ENCODE measurements at regions not wholly inside any gene's neighbourhood (a gene's known extent, or its start where the extent isn't known, plus 50 kb on each side); places are given as distances from the start of the nearest gene placed in this dataset.

DNA sequence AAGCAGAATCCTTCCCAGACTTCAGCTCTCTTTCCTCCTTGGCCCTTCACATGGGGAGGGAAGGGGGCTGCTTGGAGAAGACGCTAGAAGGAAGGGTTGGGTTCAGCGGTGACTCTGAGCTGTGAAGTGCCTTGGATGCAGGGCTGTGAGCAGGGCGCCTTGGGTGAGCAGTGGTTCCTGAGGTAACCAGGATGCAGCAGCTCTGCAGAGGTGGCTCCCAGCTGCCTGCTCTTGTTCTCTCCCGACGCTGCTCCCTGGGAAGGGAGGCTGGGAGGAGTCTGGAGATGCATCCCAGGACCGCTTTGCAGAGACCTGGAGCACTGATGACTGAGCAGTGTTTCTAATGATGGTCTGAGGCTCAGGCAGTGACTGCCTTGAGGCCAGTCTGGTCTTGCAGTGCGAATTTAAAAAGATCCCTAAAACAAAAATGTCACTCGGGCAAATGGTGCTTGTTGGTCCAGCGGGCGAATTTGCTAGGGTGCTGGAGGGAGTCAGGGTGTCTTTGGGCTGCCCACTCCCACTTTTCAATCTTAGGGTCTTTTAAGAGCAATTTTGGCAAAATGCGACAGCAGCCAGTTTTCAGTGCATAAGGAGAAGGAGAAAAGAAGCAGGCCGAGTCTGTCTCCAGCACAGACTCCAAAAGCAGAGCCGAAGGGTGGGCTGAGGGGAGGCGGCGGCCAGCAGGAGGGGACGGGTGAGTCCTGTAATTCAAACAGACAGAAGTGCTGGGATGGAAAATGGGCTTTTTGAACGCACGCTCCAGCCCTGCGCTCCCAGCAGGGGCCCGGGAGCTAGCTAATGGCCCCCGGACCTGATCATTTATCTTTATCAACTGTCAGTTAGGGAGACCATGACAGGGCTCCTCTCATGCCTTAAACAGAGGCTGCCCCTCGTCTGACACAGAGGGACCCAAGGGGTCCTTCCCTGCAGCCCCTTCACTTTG is 191.2 kb upstream of the SHH start:
- TF ChIP-seq, protein P1, sequence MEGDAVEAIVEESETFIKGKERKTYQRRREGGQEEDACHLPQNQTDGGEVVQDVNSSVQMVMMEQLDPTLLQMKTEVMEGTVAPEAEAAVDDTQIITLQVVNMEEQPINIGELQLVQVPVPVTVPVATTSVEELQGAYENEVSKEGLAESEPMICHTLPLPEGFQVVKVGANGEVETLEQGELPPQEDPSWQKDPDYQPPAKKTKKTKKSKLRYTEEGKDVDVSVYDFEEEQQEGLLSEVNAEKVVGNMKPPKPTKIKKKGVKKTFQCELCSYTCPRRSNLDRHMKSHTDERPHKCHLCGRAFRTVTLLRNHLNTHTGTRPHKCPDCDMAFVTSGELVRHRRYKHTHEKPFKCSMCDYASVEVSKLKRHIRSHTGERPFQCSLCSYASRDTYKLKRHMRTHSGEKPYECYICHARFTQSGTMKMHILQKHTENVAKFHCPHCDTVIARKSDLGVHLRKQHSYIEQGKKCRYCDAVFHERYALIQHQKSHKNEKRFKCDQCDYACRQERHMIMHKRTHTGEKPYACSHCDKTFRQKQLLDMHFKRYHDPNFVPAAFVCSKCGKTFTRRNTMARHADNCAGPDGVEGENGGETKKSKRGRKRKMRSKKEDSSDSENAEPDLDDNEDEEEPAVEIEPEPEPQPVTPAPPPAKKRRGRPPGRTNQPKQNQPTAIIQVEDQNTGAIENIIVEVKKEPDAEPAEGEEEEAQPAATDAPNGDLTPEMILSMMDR (IDR thresholded peaks at IDR 0.05) = no peak
- Histone ChIP-seq H3K27me3 (peaks cover 0 to 15% of the 10 kb centered on the region in 2 donors), H3K4me1 (no peaks in the 10 kb centered on the region), H3K27ac (no peak overlapping the region), H3K9me3 (no peaks in the 10 kb centered on the region), H3K36me3 (no peaks in the 10 kb centered on the region), H3K4me3 (no peak overlapping the region)
- intact Hi-C loops (cut with DNase I) = no loop called here
- peak in 1 of 4 donors; percentile 57 for DNase-seq
- ATAC-seq = no peak

DNA sequence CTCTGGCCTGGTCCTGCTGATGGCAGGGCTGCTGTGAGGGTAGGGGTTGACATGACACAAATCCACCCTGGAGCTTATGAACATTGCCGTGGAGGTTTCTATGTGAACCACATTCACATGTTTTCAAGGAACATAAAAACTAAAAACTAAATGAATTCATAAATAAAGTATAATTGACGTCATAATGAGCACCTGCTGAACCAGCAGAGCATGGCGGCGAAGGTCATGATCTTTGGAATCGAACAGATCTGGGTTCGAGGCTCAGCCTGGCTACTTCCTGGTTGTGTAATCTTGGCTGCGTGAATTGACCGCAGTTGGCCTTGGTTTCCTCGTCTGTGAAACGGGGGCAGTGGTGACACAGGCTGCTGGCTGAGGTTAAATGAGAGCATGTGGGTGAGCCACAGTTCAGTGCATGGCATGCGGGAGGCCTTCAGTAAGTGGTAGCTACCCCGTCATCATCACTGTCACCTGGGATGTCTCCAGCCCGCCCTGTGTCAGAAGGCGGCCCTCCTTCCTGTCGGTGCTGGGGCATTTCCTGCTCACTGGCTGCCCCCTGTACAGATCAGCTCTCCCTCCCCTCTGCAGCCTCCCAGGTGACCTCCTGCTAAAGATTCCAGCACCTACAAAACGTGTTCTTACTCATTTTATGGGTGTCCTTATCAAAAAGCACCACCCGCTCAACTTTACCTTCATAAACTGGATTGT is 190.3 kb upstream of the SHH start:
- intact Hi-C loops (cut with DNase I) = no loop called here
- no peak overlapping the region for H3K4me3 ChIP-seq
- ATAC-seq = no peak
- no peak overlapping the region for H3K27ac ChIP-seq
- no peaks in the 10 kb centered on the region for H3K9me3 ChIP-seq
- no peaks in the 10 kb centered on the region for H3K36me3 ChIP-seq
- H3K4me1 ChIP-seq = no peaks in the 10 kb centered on the region
- DNase-seq = no peak
- peaks cover 0 to 24% of the 10 kb centered on the region in 2 donors for H3K27me3 ChIP-seq
- TF ChIP-seq, protein P1 (IDR thresholded peaks at IDR 0.05) = no peak

DNA sequence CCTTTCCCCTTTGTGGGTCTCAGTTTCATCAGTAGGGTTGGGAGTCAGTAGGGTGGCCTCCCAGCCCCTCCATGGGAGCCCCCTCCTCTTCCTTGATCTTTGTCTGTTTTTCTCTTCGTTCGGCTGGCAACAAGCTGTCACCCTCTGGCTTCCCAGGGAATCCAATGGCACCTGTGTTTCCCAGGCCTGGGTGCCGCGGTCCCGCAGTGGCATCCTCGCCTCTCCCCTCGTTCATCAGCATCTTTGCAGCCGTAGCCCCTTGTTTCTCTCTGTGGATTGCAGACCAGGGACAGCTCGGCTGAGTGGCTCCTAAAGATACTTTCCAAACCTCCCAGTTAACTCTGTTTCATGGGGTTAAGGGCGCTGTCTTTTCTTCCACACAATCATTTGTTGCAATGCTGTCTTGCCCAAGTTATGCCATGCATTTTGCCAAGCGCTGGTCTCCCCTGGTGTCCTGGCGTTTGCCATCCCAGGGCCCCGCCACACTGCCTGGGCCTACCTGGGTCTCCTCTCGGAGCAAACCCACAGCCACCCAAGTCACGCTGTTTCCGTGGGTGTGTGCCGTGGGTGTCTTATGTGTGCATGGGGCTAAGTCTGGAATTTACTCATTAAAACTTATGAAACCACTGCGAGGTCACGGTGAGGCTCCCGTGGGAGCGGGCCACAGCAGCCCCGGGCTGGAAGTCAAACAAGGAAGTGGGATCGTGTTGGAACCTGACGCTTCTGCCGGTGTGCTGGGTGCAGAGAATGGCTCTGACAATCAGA is 189.4 kb upstream of the SHH start:
- ATAC-seq (no peak), DNase-seq (peak in 1 of 4 donors; percentile 67)
- H3K4me1 ChIP-seq = no peaks in the 10 kb centered on the region
- no peaks in the 10 kb centered on the region for H3K36me3 ChIP-seq
- no peak overlapping the region for H3K27ac ChIP-seq
- TF ChIP-seq, protein P1 (IDR thresholded peaks at IDR 0.05) = no peak
- intact Hi-C loops (cut with DNase I) = no loop called here
- no peaks in the 10 kb centered on the region for H3K9me3 ChIP-seq
- no peak overlapping the region for H3K4me3 ChIP-seq
- peaks cover 0 to 28% of the 10 kb centered on the region in 2 donors for H3K27me3 ChIP-seq

DNA sequence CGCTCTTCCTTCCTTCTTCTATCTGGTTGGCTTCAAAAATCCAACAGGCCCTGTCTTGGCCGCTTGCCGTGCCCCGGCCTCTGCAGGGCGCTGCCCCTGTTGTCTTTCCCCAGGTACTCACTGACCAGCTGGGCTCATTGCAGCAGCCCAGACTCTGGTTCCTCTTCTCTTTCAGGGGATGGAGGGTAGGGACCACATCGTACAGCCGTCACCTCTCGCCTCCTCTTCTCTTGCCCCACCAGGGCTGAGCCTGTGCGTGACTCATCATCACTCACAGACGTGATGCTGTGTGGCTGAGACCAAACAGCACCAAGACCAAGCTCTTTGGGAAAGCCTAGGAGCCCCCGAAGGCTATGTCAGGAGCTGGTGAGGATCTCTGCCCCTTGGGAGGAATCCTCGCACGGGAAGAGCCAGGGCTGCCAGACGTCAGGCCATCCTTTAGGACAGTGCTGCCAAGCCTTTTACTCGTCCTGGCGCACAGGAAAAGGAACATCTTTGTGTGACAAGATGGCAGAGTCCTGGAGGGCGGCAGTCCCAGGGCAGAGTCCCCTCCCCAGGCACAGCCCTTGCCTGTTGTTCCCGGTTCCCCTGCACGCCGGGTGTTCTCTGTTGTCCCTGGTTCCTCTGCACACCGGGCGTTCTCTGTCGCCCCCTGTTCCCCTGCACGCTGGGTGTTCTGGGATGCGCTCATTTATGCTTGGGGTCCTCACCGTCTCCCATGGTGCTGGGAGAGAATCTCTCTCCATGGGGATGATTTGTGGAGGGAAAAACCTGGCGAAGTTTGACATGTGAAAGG is 188.5 kb upstream of the SHH start:
- Histone ChIP-seq H3K36me3 (no peaks in the 10 kb centered on the region), H3K9me3 (no peaks in the 10 kb centered on the region), H3K27me3 (peaks cover 0 to 32% of the 10 kb centered on the region in 2 donors), H3K4me3 (no peak overlapping the region), H3K4me1 (no peaks in the 10 kb centered on the region), H3K27ac (no peak overlapping the region)
- TF ChIP-seq, protein P1 (IDR thresholded peaks at IDR 0.05) = no peak
- DNase-seq (peak in 1 of 4 donors; percentile 51), ATAC-seq (no peak)
- intact Hi-C loops (cut with DNase I) = no loop called here

All from left lung (tissue), 4 donors.